Ovary (tissue), 3 donors: ENCODE measurements at regions not wholly inside any gene's neighbourhood (a gene's known extent, or its start where the extent isn't known, plus 50 kb on each side); places are given as distances from the start of the nearest gene placed in this dataset.

ENCODE experiments used
- CTCF ChIP-seq, 3 donors: fragments of 450-650 bp in 2 of 3; fragments of 200-600 bp in 1 of 3; IDR thresholded peaks; one replicate each; pipeline versions ENCODE4 v1.5.1 to v1.8.0; 2016 to 2022; ENCODE audit warnings: antibody characterized with exemption in 3 of 3, mild to moderate bottlenecking in 1 of 3
- EP300 ChIP-seq: sonication (generic); formaldehyde crosslinking; IDR thresholded peaks from one replicate; pipeline ENCODE4 v1.6.1; 2017; ENCODE audit warnings: antibody characterized with exemption
- POLR2A ChIP-seq: fragments of 450-650 bp; IDR thresholded peaks from one replicate; pipeline ENCODE4 v1.6.1; 2017; ENCODE audit warnings: antibody characterized with exemption, mild to moderate bottlenecking, moderate library complexity
- donor health status: DM: no; HTN: no; CAD: no.

GRCh38 chr13:105972306-105972721 is 563.1 kb downstream of the EFNB2 start:
- TF ChIP-seq CTCF (IDR thresholded peaks at IDR 0.05) (no peak), POLR2A (no peak), EP300 (no peak)
